SKM-1 treated with dmso at 0.1 percent for 144 hours (cell line): ENCODE measurements at regions not wholly inside any gene's neighbourhood (a gene's known extent, or its start where the extent isn't known, plus 50 kb on each side); places are given as distances from the start of the nearest gene placed in this dataset.

ENCODE experiments used
- DNase-seq: peaks from one replicate; lab custom pipeline; 2025; ENCODE audit not compliant: unreplicated experiment; lab: John Stamatoyannopoulos, UW

DNA sequence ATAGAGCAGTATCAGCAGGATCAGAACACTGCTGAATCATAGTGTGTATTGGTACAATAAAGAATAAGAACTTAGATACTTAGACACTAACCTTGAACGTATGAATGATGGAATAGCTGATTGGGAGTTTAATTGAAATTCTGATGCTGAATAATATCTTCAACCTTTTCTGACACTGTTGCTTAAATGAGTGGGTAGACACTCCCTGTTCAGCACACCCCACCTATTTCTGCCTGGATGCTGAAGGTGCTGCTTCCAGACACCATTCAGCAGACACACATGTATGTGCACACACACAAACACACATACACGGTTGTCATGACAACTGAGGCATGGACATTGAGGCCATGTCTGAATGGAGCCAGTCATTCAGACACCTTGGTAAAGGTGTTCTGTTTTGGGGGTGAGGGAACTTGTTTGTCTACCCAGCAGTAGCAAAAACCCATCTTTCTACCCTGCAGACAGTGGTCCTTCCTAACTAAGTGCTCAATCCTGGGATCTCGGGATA is 54.3 kb downstream of the TMEM215 start:
- no peak for DNase-seq

DNA sequence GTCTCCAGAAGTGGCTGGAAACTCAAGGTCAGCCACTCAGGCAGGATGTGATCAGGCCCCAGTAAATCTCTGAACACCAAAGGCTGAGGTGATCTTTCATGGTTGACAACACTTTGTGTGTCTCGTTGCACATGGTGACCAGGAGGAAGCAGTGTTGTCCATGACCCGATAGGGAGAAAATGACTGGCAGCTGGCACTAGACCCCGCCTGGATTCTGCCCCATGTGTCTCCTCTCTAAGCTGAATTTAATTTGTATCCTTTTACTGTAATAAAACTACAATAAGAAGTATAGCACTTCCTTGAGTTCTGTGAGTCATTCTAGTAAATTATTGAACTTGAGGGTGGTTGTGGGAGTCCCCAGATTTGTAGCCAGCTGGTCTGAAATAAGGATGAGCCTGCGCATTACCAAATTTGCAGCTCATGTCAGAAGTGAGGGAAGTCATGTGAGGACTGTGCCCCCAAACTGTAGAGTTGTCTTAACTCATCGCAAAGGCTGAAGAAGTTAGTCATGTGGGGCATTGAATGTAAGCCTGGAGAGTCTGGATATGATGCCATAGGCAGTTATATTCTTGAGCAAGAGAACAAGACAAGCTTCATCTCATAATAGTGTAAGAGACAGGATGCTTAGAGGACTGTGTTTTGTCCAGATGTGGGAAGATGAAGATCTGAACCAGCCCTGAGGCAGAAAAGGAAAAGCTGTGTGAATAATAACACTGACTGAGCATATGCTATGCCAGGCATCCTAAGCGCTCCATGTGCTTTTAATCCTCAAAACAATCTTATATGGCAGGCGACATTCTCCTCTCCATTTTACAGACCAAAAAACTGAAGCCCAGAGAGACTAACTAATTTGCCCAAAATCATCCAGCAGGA is 55.9 kb downstream of the TMEM215 start:
- DNase-seq = no peak

DNA sequence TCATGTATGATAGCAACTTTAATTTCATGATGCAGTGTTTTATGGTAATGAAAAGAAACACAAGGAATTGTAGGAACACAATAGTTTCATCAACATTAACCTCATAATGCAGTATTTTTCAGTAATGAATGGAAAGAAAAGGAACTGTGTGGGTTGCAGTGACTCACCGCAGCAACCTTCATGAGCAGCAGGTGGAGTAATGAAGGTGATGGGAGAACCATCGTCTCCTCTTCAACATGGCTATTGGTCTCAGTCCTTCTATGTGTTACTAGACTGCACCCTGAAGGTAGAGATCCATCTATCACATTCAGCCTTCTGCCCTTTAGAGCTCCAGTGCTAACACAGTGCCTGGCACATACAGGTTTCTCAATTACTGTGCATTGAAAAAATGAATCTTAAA is 58.0 kb downstream of the TMEM215 start:
- DNase-seq = no peak

DNA sequence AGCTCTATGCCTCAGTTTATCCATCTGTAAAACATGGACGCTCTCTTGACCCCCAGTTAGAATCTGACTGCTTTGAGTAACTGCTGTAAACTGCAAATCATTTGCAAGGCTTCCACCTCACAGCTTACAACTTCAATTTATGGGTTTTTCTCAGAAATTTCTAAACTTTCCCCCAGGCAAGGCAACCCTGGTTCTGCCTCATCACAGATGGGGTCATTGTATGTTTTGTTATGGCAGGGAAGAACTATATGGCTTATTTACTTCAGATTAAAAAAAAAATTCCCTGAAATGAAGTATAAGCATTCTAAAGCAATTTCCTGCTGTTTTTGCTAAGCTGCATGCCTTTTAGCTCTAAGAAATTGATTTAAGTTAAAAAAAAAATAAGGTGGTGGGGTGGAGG is 60.0 kb downstream of the TMEM215 start:
- DNase-seq = no peak

DNA sequence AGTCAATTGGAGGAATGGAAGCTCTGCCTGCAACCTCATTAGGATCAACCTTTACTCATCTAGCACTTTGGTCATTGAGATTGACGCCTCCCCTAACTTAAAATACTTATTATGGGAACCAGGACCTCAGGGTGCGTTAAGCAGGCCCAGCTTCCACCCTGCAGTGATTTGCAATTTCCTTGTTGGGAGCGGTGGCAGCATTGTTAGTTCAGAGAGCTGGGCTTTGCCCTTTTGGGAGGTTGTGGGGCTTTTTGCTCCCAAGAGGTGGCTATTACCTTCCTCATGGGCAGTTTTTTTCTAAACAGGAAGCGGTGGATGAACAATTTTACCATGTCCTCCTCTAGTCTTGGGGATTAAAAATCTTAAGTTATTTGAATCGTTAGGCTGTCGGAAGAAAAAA is 60.9 kb downstream of the TMEM215 start:
- DNase-seq = no peak

DNA sequence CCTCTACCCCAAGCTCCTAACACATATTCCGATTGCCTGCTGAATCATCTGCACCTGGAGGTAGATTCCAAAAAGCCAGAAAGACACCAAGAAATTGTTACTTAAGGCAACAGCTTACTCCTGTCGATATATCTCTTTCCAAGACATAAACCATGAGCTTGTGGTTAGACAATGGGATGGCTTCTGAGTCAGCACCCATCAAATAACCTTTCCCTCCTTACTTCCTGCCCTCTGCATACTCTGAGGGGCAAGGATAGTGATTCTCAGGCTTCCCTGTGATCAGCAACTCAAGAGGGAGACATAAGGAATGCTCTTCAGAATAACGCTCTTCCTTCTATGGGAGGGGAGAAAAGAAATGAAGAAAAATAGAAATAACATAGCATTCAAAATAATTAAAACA is 70.9 kb downstream of the TMEM215 start:
- DNase-seq = no peak

DNA sequence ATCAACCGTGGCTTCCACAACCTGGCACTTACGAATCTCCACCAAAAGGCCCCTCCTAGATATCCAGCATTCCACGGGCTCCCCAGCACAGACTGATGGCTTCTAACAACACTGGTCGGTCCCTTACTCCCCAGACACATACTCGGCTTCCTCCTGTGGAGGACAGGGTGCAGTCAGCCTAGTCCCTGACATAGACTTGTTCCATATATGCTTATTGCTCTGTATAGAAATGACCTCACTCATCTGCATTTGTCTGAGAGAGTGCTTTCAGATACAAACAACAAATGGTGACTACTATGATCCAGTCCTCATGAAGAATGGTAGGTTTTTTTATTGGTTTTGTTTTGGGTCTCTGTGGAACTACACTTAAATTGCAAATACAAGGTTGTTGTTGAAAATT is 72.4 kb downstream of the TMEM215 start:
- no peak for DNase-seq

DNA sequence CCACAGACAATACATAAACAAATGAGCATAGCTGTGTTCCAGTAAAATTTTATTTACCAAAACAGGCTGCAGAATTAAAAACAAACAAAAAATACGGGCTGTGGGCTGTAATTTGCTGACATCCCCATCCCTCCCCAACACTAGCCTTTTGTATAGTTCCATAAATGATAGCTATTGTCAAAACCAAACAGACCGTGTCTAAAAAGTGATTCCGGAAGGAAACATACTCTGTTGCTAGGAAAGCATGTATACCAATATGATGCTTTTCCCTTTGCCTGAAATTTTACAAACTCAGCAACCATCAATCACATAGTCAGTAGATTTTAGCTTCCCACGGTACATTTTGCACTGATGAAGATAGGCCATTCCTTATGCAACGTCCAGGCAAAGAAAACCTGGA is 80.0 kb downstream of the TMEM215 start:
- DNase-seq = no peak

DNA sequence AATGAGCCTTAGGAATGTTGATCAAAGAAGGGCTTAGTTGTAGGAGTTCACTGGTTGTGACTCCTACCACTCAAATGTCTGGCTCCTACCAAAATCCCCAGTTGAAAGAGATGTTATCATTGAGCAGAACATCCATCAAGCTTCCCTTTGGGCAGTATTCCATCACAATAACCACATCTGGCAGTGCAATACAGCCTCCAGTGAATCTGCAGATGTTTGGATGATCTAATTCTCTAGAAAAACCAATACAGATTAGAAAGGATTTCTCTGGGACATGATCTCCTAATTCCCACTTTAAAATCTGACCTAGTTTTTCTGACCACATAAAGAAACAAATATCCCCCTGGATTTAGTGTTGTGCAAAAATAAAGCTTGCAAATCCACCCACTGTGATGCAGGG is 81.6 kb downstream of the TMEM215 start:
- no peak for DNase-seq

DNA sequence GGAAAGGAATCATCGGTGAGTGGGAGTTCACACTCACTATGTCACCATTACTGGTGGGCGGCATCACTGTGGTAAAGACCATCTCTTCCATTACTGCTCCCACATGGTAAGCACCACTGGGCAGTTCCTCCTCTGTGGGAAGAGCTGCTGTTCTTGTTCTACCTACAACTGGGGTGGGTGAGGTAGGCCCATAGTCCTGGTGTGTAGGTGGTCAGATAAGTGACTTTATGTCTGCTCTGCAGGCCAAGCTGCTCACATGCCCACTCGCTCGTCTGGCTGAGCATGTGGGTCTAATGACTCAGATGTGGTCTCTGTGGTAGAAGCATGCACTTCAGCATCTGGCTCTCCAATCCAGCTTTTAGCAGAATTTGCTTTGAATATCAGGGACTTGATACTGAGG is 82.9 kb downstream of the TMEM215 start:
- no peak for DNase-seq

DNA sequence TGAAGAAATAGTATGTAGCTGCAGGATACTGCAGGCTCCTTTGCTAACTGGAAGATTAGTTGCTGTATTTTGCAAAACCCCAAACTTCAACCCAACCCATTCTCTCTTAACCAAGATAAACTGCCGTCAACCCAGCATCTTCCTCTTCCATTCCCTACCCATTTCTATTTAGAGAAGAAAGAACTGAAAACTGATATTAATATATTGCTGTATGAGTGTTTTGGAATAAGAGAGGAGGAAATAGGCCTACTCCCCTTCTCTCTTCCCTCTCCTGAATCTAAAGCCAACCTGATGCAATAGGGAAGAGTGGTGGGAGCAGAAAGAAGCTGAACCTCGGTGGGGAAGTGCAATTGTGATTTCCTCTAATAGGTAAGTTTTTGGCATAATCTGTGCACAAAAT is 83.7 kb downstream of the TMEM215 start:
- peak; percentile 44 for DNase-seq

DNA sequence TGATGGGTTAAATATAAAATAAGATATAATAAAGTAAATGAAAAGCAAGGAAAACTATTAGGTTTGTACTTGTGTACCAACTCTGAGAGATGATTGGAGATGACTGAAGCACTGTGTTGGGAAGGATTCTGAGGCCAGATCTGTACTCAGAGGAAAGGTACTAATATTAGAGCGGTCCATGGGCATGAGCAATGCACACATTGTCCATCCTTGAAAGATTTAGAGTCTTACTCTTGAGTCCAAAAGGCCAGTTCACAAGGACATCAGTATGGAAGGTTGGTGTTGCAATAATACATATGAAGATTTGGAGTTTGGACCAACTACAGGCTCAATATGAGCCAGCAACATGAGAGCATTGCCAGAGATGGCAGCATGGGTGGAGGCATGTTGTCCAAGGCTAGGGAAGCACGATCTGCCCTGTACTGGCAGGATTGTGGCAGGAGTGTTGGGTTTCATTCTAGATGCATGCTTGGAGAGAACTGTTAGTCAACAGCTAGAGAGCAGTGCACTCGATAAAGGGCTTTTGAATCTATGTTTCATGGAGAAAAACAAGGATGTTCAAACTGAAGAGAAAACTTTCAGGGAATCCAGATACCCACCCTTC is 84.4 kb downstream of the TMEM215 start:
- DNase-seq = no peak

DNA sequence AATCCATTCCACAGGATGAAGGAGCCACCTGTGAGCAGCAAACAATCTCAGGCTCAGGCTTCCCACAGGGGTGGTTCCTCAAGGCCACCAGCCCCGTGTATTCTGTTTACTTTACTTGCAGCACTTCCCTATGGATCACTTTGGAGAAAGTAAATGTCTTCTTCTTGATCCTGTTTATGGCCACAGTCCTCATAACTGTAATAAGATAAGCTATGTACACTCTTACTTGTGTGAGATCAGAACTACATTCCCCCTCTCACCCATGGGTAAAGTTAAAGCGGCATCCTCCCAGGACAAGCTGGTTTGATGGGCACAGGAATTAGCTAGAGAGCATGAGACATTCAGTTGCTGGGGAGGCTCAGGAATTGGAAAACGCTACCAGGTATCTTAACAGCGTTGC is 86.1 kb downstream of the TMEM215 start:
- no peak for DNase-seq

DNA sequence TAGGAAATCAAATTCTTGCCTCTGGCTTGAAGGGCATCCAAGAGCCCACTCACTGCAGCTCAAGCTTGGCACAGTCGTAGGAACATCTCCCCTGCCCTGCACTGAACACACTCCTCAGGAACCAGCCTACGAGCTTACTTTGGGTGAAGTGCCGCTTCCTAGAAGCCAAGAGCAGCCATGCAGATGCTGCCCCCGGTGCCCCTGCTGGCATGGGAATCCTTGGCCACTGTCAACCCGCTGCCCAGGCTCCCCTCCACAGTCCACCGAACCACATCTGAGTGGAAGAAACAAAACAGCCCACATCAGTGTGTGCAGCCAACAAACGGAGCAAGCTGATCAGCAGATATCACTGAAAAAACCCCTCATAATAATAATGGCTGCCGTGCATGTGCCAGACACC is 89.8 kb downstream of the TMEM215 start:
- no peak for DNase-seq

DNA sequence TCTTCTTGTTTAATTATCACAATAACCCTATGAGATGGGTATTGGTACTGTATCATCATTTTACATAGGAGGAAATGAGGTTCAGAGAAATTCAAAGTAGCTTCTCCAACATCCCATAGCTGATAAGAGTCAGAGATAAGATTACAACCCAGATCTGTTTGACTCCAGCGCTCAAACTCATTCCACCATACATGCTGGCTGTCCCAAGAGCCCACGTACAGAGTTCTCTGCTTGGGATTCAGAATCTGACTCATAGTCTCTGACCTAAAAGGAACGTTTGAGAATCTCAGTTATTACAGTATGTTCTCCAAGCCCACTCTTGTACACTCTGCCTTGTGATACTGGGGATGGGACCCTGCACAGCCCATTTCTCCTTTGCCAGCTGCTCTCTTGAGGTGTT is 90.2 kb downstream of the TMEM215 start:
- DNase-seq = no peak

DNA sequence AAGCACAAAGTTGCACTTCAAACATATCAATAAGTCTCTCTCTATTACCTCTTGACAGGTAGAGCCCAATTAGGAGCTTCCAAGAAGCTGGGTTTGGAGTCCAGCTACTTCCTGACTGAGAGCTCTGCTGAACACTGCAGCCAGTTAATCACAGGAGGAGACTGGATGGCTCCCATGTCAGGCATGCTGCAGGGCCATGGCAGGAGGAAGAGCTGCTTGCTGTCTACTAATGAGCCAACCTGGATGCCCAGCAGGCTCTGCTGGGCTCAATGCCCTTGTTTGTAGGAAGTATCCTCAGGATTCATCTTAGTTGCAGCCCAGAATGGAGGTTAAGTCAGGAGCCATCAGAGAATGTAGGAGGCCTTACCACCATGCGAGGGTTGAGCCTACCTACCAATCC is 91.9 kb downstream of the TMEM215 start:
- DNase-seq = no peak

DNA sequence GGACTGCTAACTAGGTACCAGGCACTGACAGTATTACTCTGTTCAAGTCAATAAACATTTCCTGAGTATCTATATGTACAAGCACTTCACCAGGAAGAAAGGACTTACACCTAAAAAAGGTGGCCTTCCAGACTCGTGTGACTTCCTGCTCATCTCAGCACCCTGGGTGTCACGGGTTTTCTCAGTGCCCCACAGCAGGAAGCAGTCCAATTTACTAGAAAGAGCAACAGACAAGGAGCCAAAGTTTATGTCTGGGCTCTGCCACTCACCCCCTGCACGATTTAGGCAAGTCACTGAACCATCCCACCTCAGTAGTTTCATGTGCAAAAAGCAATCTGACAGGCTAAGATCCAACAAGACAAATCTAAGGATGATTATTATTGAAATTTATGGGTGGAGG is 92.4 kb downstream of the TMEM215 start:
- DNase-seq = no peak

DNA sequence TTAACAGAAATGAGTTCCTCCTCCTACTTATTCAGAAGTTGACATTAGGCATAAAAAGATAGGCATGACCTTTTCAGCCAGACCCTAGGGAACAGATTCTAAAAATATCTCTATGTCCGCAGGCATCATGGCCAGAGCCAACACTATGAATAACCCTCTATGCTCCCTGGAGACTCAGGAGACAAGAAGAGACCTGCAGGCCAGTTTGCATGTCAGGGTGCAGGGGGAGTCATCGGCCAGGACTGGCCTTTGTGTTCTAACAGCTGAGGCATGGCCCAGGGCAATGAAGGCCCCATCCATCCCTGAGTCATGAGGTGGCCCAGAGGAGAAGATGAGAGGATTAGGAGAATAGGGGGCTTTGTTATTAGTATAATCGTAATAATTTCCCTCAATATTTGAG is 93.8 kb downstream of the TMEM215 start:
- DNase-seq = no peak

DNA sequence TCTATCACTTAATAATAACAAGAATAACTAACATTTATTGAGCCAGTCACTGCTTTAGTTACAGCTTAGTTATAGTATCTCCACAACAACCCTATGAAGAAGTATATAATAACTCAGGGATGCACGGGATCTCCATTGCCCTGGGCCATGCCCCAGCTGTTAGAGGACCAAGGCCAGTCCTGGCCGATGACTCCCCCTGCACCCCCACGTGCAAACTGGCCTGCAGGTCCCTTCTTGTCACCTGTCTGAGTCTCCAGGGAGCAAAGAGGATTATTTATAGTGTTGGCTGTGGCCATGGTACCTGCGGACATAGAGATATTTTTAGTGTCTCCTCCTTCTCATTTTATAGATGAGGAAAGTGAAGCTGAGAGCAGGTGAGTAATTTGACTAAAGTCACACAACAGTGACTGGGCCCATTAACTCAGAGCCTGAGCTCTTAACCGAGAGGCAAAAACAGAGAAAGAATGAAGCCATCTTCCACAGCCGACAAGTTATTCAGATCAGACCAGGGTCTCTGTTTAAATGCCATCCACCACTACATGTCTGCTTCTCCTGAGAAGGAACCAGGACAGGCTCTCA is 94.4 kb downstream of the TMEM215 start:
- no peak for DNase-seq

DNA sequence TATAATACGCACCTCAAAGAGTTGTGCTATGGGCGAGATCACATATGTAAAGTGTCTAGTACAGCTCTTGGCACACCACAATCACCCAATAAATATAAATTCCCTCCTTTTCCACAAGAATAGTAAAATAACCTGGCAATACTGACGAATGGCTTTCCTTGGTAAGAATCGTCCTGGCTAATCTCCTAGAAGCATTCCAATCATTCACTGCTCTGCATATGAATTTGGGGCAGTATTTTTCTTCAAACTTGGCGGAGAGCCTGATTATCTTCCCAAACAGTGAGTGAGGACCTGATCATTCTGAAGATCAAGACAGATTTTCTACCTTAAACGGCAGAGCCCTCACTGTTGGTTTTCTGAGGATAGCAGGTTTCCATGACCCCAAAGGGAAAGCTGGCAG is 96.0 kb downstream of the TMEM215 start:
- no peak for DNase-seq

DNA sequence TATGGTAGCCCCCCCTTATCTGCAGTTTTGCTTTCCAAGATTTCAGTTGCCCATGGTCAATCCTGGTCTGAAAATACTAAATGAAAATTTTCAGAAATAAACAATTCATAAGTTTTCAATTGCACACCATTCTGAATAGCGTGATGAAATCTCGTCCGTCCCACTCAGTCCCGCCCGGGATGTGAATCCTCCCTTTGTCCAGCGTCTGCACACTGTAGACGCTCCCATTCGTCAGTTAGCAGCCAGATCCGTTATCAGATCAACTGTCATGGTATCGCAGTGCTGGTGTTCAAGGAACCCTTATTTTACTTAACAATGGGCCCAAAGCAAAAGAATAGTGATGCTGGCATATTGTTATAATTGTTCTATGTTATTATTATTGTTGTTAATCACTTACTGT is 98.6 kb downstream of the TMEM215 start:
- DNase-seq = no peak

DNA sequence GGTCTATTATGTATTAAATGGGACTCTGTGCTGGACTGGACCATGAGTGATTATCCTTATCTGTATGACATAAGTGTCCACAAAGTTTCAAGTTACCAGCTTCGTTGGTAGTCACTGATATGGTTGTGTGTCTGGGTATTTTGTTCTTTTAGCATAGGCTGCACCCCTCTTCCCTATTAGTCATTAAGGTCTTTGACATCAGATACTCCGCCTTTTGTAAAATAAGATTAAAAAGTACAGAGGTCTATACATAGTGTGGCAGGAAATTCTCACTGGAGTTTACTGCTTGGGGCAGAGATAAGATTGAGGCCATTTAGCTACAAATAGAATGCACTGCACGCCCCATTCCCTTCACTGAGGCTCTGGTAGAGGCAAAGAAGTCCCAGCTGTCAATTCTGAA is 99.4 kb downstream of the TMEM215 start:
- no peak for DNase-seq
